OCI-LY1 (cell line): ENCODE measurements at regions not wholly inside any gene's neighbourhood (a gene's known extent, or its start where the extent isn't known, plus 50 kb on each side); places are given as distances from the start of the nearest gene placed in this dataset.

ENCODE experiments used
- H2AFZ ChIP-seq: fragments of 200-600 bp; sonication (generic), shearing (Covaris generic); 2 replicates; pipeline ENCODE4 v1.6.0; 2014; ENCODE audit warnings: antibody characterized with exemption, mild to moderate bottlenecking, low read length
- H3F3A ChIP-seq: fragments of 200-600 bp; sonication (generic), shearing (Covaris generic); 2 replicates; pipeline ENCODE4 v1.6.0; 2014; ENCODE audit warnings: mild to moderate bottlenecking, antibody characterized with exemption, low read length, moderate library complexity; ENCODE audit not compliant: insufficient read depth
- H3K27ac ChIP-seq: fragments of 200-600 bp; sonication (generic); 2 replicates; pipeline ENCODE4 v1.5.1; 2014; ENCODE audit warnings: low read length, mixed run types, mild to moderate bottlenecking, low read depth; ENCODE audit not compliant: poor library complexity, severe bottlenecking
- H3K27me3 ChIP-seq: fragments of 200-600 bp; sonication (generic); 2 replicates; pipeline ENCODE4 v1.6.0; 2014; ENCODE audit warnings: antibody characterized with exemption, mild to moderate bottlenecking, low read length, moderate library complexity; ENCODE audit not compliant: insufficient read depth
- H3K36me3 ChIP-seq: fragments of 200-600 bp; sonication (generic); 2 replicates; pipeline ENCODE4 v1.6.1; 2014; ENCODE audit warnings: mild to moderate bottlenecking, antibody characterized with exemption, low read length, moderate library complexity, mixed read lengths; ENCODE audit not compliant: insufficient read depth
- H3K4me1 ChIP-seq: fragments of 200-600 bp; sonication (generic); 2 replicates; pipeline ENCODE4 v1.5.1; 2014; ENCODE audit warnings: mild to moderate bottlenecking, low read length, moderate library complexity; ENCODE audit not compliant: insufficient read depth, severe bottlenecking
- H3K4me2 ChIP-seq: fragments of 200-600 bp; sonication (generic), shearing (Covaris generic); 2 replicates; pipeline ENCODE4 v1.6.1; 2014; ENCODE audit warnings: low read length
- H3K4me3 ChIP-seq: fragments of 200-600 bp; sonication (generic); 2 replicates; pipeline ENCODE4 v1.5.1; 2014; ENCODE audit warnings: low read length, low read depth, mild to moderate bottlenecking, mixed read lengths; ENCODE audit not compliant: poor library complexity, severe bottlenecking
- H3K79me2 ChIP-seq: fragments of 200-600 bp; shearing (Covaris generic); 2 replicates; pipeline ENCODE4 v1.6.1; 2016; ENCODE audit warnings: mixed run types, low read length, mixed read lengths; ENCODE audit not compliant: insufficient read depth
- H3K9ac ChIP-seq: fragments of 200-600 bp; sonication (generic), shearing (Covaris generic); 2 replicates; pipeline ENCODE4 v1.6.1; 2014; ENCODE audit warnings: mild to moderate bottlenecking, low read length, mixed read lengths
- H3K9me2 ChIP-seq: fragments of 200-600 bp; sonication (generic), shearing (Covaris generic); 2 replicates; pipeline ENCODE4 v1.6.1; 2014; ENCODE audit warnings: low read depth, mild to moderate bottlenecking, low read length, mixed read lengths
- H3K9me3 ChIP-seq: fragments of 200-600 bp; shearing (Covaris generic); 2 replicates; pipeline ENCODE4 v1.6.1; 2014; ENCODE audit warnings: low read length, mixed read lengths
- H4K20me1 ChIP-seq: fragments of 200-600 bp; sonication (generic), shearing (Covaris generic); 2 replicates; pipeline ENCODE4 v1.6.0; 2016; ENCODE audit warnings: mild to moderate bottlenecking, low read length; ENCODE audit not compliant: insufficient read depth
- CTCF ChIP-seq: fragments of 200-600 bp; sonication (generic), shearing (Covaris generic); IDR thresholded peaks from 2 replicates; pipeline ENCODE4 v1.5.1; 2017; ENCODE audit warnings: mild to moderate bottlenecking, antibody characterized with exemption, low read length, moderate library complexity, mixed read lengths
- EZH2 ChIP-seq: fragments of 200-600 bp; sonication (generic), shearing (Covaris generic); IDR thresholded peaks from 2 replicates; pipeline ENCODE4 v1.8.0; 2017; ENCODE audit warnings: borderline replicate concordance, mixed run types, mild to moderate bottlenecking, antibody characterized with exemption, low read length, moderate library complexity, mixed read lengths

GRCh38 chr1:94315552-94316116 lies 78.2 kb upstream of the ARHGAP29 start:
- no peaks in the 10 kb centered on the region for H3K9me3 ChIP-seq
- no peak overlapping the region for H3K4me3 ChIP-seq
- no peak overlapping the region for H3K27ac ChIP-seq
- no peaks in the 10 kb centered on the region for H3K27me3 ChIP-seq
- no peaks in the 10 kb centered on the region for H3K79me2 ChIP-seq
- H3K9me2 ChIP-seq: no peaks in the 10 kb centered on the region
- H3K4me2 ChIP-seq: no peak overlapping the region
- H3K4me1 ChIP-seq: no peaks in the 10 kb centered on the region
- no peaks in the 10 kb centered on the region for H4K20me1 ChIP-seq
- no peak overlapping the region for H3K9ac ChIP-seq
- no peak overlapping the region for H2AFZ ChIP-seq
- TF ChIP-seq EZH2 (no peak), CTCF (no peak)
- H3F3A ChIP-seq: no peaks in the 10 kb centered on the region
- H3K36me3 ChIP-seq: no peaks in the 10 kb centered on the region

DNA sequence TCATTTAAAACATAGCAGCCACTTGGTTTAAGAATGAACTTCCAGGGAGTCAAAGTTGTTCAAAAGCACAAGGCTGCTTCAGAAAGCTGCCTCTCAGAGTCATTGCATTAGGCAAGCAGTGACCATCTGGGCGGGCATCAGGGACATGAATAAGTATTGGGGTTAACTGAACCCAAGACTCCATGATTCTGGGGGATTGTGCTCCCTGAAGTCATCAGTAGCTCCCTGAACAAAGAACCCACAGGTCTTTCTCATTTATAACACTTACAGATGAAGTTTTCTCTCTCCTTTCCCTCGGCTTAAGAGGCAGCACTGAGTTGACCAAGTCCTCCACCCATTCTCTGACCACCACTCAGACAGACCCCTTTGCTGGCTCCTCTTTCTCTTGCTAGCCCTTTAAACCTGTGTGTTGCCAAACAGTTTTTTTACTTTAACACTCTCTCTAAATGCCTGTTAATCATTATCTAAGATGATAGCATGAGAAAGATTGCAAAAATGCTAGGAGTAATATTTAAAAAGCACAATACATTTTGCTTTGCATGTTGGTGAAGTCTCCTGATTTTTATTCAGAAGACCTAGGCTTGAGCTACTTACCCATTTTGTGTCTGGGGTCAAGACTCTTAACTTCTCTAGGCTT lies 77.0 kb upstream of the ARHGAP29 start:
- Histone ChIP-seq H4K20me1 (no peaks in the 10 kb centered on the region), H3K4me2 (no peak overlapping the region), H3K27me3 (no peaks in the 10 kb centered on the region), H2AFZ (no peak overlapping the region), H3K9ac (no peak overlapping the region), H3F3A (no peaks in the 10 kb centered on the region), H3K9me2 (no peaks in the 10 kb centered on the region), H3K36me3 (no peaks in the 10 kb centered on the region), H3K9me3 (no peaks in the 10 kb centered on the region), H3K79me2 (no peaks in the 10 kb centered on the region), H3K27ac (no peak overlapping the region), H3K4me1 (no peaks in the 10 kb centered on the region), H3K4me3 (no peak overlapping the region)
- TF ChIP-seq CTCF (no peak), EZH2 (no peak)

GRCh38 chr1:94310570-94311270 lies 73.3 kb upstream of the ARHGAP29 start:
- H2AFZ ChIP-seq: no peak overlapping the region
- TF ChIP-seq CTCF: no peak
- TF ChIP-seq EZH2: no peak
- H4K20me1 ChIP-seq: no peaks in the 10 kb centered on the region
- no peaks in the 10 kb centered on the region for H3K79me2 ChIP-seq
- H3F3A ChIP-seq: no peaks in the 10 kb centered on the region
- no peaks in the 10 kb centered on the region for H3K9me3 ChIP-seq
- H3K36me3 ChIP-seq: no peaks in the 10 kb centered on the region
- no peak overlapping the region for H3K4me3 ChIP-seq
- no peak overlapping the region for H3K27ac ChIP-seq
- no peaks in the 10 kb centered on the region for H3K9me2 ChIP-seq
- no peaks in the 10 kb centered on the region for H3K4me1 ChIP-seq
- H3K4me2 ChIP-seq: no peak overlapping the region
- H3K27me3 ChIP-seq: no peaks in the 10 kb centered on the region
- no peak overlapping the region for H3K9ac ChIP-seq
